SK-N-SH (cell line): ENCODE measurements at regions not wholly inside any gene's neighbourhood (a gene's known extent, or its start where the extent isn't known, plus 50 kb on each side); places are given as distances from the start of the nearest gene placed in this dataset.

Experiments
- POLR2AphosphoS5 ChIP-seq: IDR thresholded peaks from 2 replicates; pipeline ENCODE4 v1.6.1; 2012; ENCODE audit warnings: low read depth, low read length
- RAD21 ChIP-seq: IDR thresholded peaks from 2 replicates; pipeline ENCODE4 v1.6.1; 2012; ENCODE audit warnings: mild to moderate bottlenecking, low read length
- RCOR1 ChIP-seq: fragments of 150-350 bp; IDR thresholded peaks from 2 replicates; pipeline ENCODE4 v1.6.1; 2017; ENCODE audit warnings: antibody characterized with exemption, low read length
- TF ChIP-seq, protein P1 (sequence below): IDR thresholded peaks from 2 replicates; pipeline ENCODE4 v1.4.0; 2012; ENCODE audit warnings: low read depth
- TF ChIP-seq, protein P2 (sequence below): IDR thresholded peaks from 2 replicates; pipeline ENCODE4 v1.6.1; 2012; ENCODE audit warnings: mild to moderate bottlenecking, low read depth, low read length, moderate library complexity
- TF ChIP-seq, protein P3 (sequence below): fragments of 200-600 bp; sonication (generic); IDR thresholded peaks from 2 replicates; pipeline ENCODE4 v1.6.1; 2017; ENCODE audit warnings: antibody characterized with exemption, mild to moderate bottlenecking, moderate library complexity
- TF ChIP-seq, protein P4 (sequence below): fragments of 150-350 bp; IDR thresholded peaks from 2 replicates; pipeline ENCODE4 v1.6.1; 2017; ENCODE audit warnings: antibody characterized with exemption, low read length, low read depth, borderline replicate concordance

DNA sequence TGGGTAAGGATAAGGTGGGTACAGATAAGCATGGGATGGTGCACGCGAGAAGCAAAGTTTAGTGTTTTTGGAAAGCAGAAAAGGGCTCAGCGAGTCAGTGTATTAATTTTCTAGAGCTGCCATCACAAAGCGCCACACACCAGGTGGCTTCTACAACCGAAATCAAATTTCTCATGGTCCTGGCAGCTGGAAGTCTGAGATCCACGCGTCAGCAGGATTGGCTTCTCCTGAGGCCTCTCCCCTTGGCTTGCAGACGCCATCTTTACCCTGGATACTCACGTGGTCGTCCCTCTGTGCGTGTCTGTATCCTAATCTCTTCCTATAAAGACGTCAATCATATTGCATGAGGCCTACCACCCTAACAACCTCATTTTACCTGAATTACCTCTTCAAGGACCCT, 51.5 kb upstream of the USP29 start:
- TF ChIP-seq, protein P1, sequence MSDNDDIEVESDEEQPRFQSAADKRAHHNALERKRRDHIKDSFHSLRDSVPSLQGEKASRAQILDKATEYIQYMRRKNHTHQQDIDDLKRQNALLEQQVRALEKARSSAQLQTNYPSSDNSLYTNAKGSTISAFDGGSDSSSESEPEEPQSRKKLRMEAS: no peak
- no peak for TF ChIP-seq POLR2AphosphoS5
- TF ChIP-seq, protein P2, sequence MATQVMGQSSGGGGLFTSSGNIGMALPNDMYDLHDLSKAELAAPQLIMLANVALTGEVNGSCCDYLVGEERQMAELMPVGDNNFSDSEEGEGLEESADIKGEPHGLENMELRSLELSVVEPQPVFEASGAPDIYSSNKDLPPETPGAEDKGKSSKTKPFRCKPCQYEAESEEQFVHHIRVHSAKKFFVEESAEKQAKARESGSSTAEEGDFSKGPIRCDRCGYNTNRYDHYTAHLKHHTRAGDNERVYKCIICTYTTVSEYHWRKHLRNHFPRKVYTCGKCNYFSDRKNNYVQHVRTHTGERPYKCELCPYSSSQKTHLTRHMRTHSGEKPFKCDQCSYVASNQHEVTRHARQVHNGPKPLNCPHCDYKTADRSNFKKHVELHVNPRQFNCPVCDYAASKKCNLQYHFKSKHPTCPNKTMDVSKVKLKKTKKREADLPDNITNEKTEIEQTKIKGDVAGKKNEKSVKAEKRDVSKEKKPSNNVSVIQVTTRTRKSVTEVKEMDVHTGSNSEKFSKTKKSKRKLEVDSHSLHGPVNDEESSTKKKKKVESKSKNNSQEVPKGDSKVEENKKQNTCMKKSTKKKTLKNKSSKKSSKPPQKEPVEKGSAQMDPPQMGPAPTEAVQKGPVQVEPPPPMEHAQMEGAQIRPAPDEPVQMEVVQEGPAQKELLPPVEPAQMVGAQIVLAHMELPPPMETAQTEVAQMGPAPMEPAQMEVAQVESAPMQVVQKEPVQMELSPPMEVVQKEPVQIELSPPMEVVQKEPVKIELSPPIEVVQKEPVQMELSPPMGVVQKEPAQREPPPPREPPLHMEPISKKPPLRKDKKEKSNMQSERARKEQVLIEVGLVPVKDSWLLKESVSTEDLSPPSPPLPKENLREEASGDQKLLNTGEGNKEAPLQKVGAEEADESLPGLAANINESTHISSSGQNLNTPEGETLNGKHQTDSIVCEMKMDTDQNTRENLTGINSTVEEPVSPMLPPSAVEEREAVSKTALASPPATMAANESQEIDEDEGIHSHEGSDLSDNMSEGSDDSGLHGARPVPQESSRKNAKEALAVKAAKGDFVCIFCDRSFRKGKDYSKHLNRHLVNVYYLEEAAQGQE: no peak
- TF ChIP-seq, protein P3, sequence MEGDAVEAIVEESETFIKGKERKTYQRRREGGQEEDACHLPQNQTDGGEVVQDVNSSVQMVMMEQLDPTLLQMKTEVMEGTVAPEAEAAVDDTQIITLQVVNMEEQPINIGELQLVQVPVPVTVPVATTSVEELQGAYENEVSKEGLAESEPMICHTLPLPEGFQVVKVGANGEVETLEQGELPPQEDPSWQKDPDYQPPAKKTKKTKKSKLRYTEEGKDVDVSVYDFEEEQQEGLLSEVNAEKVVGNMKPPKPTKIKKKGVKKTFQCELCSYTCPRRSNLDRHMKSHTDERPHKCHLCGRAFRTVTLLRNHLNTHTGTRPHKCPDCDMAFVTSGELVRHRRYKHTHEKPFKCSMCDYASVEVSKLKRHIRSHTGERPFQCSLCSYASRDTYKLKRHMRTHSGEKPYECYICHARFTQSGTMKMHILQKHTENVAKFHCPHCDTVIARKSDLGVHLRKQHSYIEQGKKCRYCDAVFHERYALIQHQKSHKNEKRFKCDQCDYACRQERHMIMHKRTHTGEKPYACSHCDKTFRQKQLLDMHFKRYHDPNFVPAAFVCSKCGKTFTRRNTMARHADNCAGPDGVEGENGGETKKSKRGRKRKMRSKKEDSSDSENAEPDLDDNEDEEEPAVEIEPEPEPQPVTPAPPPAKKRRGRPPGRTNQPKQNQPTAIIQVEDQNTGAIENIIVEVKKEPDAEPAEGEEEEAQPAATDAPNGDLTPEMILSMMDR: no peak
- no peak for TF ChIP-seq RCOR1
- TF ChIP-seq, protein P4, sequence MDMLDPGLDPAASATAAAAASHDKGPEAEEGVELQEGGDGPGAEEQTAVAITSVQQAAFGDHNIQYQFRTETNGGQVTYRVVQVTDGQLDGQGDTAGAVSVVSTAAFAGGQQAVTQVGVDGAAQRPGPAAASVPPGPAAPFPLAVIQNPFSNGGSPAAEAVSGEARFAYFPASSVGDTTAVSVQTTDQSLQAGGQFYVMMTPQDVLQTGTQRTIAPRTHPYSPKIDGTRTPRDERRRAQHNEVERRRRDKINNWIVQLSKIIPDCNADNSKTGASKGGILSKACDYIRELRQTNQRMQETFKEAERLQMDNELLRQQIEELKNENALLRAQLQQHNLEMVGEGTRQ: no peak
- TF ChIP-seq RAD21: no peak
